SKM-1 treated with dmso at 0.1 percent for 144 hours (cell line): ENCODE measurements at regions not wholly inside any gene's neighbourhood (a gene's known extent, or its start where the extent isn't known, plus 50 kb on each side); places are given as distances from the start of the nearest gene placed in this dataset.
"Not testable (repeated sequence)": the region's sequence is repeated elsewhere in the genome, so short reads cannot be mapped to it uniquely, and the experiment has no call there.

Experiments used
- DNase-seq: peaks from one replicate; lab custom pipeline; 2025; ENCODE audit not compliant: unreplicated experiment; lab: John Stamatoyannopoulos, UW

DNA sequence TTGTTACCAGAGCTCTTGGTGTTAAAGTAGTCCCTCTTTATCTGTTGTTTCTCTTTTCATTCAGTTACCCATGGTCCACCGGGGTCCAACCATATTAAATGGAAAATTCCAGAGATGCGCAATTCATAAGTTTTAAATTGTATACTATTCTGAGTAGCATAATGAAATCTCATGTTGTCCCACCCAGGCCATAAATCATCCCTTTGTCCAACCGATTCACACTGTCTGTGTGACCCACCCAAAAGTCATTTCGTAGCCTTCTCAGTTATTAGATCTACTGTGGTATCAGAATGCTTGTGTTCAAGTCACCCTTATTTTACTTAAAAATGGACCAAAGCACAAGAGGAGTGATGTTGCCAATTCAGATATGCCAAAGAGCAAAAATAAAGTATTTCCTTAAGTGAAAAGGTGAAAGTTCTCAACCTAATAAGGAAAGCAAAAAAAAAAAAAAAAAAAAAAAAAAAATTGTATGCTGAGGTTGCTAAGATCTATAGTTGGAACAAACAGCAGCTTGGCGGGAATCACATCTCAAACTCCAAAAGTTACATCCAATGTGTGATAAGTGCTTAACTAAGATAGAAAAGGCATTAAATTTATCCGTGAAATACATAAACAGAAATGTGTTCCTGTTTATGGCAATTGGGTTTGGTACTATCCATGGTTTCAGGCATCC lies 106.8 kb upstream of the GPBP1 start:
- no peak for DNase-seq

DNA sequence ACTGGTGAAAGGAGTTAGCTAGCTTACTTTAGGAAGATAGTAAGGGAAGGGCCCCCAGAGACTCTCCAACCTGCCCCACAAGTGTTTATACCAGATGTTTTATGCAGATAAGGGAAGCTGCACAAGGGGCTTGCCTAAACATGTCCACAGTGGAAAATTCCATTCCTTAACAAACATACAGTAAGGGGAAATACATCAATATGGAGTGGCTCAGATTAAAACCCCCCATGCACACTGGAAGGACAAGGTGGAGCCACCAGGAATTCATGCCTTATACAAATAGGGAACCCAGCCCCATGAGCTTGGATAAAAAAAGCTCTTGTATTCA lies 106.3 kb upstream of the GPBP1 start:
- no peak for DNase-seq

DNA sequence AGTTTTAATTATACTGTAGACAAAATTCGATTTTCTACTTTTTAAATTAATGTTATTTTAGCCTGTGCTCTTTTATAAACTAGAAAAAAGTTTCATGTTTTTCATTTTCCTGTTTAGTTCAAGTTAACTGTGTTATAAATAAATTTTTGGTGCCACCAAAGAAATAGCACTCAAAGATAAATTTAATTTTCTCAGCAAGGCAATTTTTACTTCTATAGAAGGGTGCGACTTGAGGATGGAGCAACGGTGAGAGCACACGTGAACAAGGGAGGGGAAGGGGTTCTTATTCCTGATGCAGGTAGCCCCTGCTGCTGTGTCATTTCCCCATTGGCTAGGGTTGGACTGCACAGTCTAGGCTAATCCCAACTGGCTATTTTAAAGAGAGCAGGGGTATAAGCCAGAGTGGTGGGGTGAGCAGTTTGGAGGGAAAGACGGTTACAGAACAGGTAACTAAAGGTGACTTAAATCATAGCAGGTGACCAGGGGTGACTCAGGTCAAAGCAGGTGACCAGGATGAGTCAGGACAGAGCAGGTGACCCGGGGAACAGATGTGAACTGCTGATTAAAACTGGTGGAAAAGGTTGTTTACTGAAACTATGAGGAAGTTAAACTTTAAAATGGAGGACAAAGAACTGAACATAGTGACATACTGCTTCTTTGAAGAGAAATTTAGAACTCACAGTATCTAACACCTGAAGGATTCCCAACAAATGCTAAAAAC lies 104.6 kb upstream of the GPBP1 start:
- no peak for DNase-seq

DNA sequence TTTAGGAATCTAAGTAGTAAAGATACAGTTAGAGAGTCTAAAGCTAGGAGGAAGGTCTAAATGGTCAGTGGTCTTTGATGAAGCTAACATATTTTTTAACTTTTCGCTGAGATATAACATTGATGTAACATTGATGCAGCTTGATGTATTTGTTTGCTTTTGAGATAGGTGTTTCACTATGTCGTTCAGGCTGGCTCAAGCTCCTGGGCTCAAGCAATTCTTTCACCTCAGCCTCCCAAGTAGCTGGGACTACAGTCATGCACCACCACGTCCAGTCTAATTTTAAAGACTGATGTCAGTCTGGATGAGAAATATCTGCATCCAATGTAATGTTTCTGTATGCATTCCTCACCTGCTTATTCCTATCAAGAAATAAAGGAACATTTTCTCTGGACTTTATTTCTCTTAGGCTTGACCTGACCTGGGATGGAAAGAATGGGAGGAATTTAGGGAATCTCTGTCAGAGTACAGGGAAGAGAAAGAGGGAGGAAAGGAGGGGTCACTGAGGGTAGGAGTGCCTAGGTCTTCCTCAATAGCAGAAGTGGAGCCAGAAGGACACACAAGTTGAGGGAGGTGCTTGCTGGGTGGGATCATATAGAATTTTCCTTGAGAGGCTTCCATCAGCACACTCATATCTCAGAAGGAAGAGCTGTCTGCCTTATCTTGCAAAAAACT lies 101.5 kb upstream of the GPBP1 start:
- DNase-seq = no peak

GRCh38 chr5:57082441-57083067 lies 91.3 kb upstream of the GPBP1 start:
- no peak for DNase-seq

GRCh38 chr5:57085306-57086081 lies 88.4 kb upstream of the GPBP1 start:
- no peak for DNase-seq

DNA sequence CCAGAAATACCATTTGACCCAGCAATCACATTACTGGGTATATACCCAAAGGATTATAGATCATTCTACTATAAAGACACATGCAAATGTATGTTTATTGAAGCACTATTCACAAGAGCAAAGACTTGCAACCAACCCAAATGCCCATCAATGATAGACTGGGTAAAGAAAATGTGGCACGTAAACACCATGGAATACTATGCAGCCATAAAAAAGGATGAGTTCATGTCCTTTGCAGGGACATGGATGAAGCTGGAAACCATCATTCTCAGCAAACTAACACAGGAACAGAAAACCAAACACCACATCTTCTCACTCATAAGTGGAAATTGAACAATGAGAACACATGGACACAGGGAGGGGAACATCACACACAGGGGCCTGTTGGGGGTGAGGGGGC lies 85.9 kb upstream of the GPBP1 start:
- DNase-seq = not testable (repeated sequence)

GRCh38 chr5:57094753-57095683 lies 78.8 kb upstream of the GPBP1 start:
- DNase-seq = no peak

- peak; percentile 47 for DNase-seq
These were observed 76.3 kb upstream of the GPBP1 start for GRCh38 chr5:57097526-57097925.

DNA sequence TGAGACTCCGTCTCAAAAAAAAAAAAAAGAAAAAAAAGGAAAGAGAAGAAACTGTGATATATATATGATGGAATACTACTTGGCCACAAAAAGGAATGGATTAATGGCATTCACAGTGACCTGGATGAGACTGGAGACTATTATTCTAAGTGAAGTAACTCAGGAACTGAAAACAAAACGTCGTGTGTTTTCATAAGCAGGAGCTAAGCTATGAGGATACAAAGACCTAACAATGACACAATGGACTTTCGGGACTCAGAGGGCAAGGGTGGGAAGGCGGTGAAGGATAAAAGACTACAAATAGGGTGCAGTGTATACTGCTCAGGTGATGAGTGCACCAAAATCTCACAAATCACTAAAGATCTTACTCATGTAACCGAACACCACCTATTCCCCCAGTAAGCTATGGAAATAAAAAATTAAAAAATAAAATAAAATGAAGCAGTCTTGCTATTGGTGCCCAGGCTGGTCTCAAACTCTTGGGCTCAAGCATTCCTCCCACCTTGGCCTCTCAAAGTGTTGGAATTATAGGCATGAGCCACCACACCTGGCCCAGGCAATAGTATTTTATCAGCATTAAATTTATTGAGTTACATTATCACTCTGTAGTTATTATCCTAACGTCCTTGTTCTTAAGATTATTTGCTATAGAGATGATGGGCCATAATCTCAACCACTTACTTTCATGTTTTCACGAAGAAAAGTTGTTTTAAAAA lies 71.5 kb upstream of the GPBP1 start:
- no peak for DNase-seq

DNA sequence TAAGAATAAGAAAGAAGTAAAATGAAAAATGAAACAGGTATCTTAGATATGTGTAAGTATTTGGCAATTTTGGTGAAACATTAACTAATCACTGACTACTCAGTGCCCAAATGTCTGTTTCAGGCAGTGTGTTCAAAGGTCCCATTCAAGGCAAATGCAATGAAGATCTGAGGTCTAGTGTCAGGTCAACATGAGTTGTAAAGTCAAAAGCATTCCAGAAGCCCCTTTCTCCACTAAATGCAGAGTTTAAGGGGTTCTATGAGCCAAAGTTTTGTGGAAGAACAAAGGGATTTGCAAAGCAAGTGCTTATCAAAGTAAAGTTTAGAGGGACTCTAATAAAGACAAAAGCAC lies 71.0 kb upstream of the GPBP1 start:
- DNase-seq = no peak

GRCh38 chr5:57103317-57103907 lies 70.4 kb upstream of the GPBP1 start:
- no peak for DNase-seq

- no peak for DNase-seq
These were observed 67.2 kb upstream of the GPBP1 start for GRCh38 chr5:57106661-57107060.

GRCh38 chr5:57111993-57112392 lies 61.9 kb upstream of the GPBP1 start:
- DNase-seq = no peak

- no peak for DNase-seq
These were observed 60.4 kb upstream of the GPBP1 start for GRCh38 chr5:57113481-57113880.

- peak; percentile 20 for DNase-seq
These were observed 56.3 kb upstream of the GPBP1 start for GRCh38 chr5:57117596-57117995.

GRCh38 chr5:57119031-57119430 lies 54.8 kb upstream of the GPBP1 start:
- DNase-seq = no peak

GRCh38 chr5:57124014-57124413 lies 49.8 kb upstream of the GPBP1 start:
- no peak for DNase-seq
